ENCODE measurements at regions not wholly inside any gene's neighbourhood (a gene's known extent, or its start where the extent isn't known, plus 50 kb on each side); places are given as distances from the start of the nearest gene placed in this dataset.

GRCh38 chr14:82635915-82636314, 1102.3 kb upstream of the SEL1L start:
- H3K27ac ChIP-seq (ENCODE audit: low read depth, low read length, poor library complexity, severe bottlenecking) = no peak overlapping the region

GRCh38 chr14:82636426-82636825, 1102.8 kb upstream of the SEL1L start:
- Histone ChIP-seq H3K79me2 (ENCODE audit: insufficient read depth, low read length) (no peaks in the 10 kb centered on the region), H3K4me1 (ENCODE audit: insufficient read depth, low read length, severe bottlenecking) (no peaks in the 10 kb centered on the region), H3K27ac (ENCODE audit: low read depth, low read length, poor library complexity, severe bottlenecking) (no peak overlapping the region), H2AFZ (ENCODE audit: low read length) (no peak overlapping the region), H3K27me3 (ENCODE audit: insufficient read depth, low read length) (no peaks in the 10 kb centered on the region), H4K20me1 (ENCODE audit: insufficient read depth, low read length) (no peaks in the 10 kb centered on the region), H3K9me3 (ENCODE audit: low read length) (no peaks in the 10 kb centered on the region), H3K9ac (ENCODE audit: low read length) (no peak overlapping the region), H3K9me2 (ENCODE audit: low read depth, low read length) (no peaks in the 10 kb centered on the region), H3F3A (ENCODE audit: insufficient read depth, low read length) (no peaks in the 10 kb centered on the region), H3K36me3 (ENCODE audit: insufficient read depth, low read length) (no peaks in the 10 kb centered on the region), H3K4me2 (ENCODE audit: low read length) (no peak overlapping the region), H3K4me3 (ENCODE audit: low read depth, low read length, poor library complexity, severe bottlenecking) (no peak overlapping the region)
- TF ChIP-seq EZH2 (IDR thresholded peaks at IDR 0.05; ENCODE audit: borderline replicate concordance, low read length) = no peak
- no peak for TF ChIP-seq CTCF (IDR thresholded peaks at IDR 0.05; ENCODE audit: low read length)

More at GRCh38 chr14:82635915-82636314, 1102.3 kb upstream of the SEL1L start:
- Histone ChIP-seq H3K79me2 (ENCODE audit: insufficient read depth, low read length) (no peaks in the 10 kb centered on the region), H3K4me1 (ENCODE audit: insufficient read depth, low read length, severe bottlenecking) (no peaks in the 10 kb centered on the region), H3K4me3 (ENCODE audit: low read depth, low read length, poor library complexity, severe bottlenecking) (no peak overlapping the region), H4K20me1 (ENCODE audit: insufficient read depth, low read length) (no peaks in the 10 kb centered on the region), H3K4me2 (ENCODE audit: low read length) (no peak overlapping the region), H3K9me2 (ENCODE audit: low read depth, low read length) (no peaks in the 10 kb centered on the region), H3K27me3 (ENCODE audit: insufficient read depth, low read length) (no peaks in the 10 kb centered on the region), H3F3A (ENCODE audit: insufficient read depth, low read length) (no peaks in the 10 kb centered on the region), H3K9ac (ENCODE audit: low read length) (no peak overlapping the region), H2AFZ (ENCODE audit: low read length) (no peak overlapping the region), H3K9me3 (ENCODE audit: low read length) (no peaks in the 10 kb centered on the region), H3K36me3 (ENCODE audit: insufficient read depth, low read length) (no peaks in the 10 kb centered on the region)
- no peak for TF ChIP-seq CTCF (IDR thresholded peaks at IDR 0.05; ENCODE audit: low read length)

GRCh38 chr14:82641050-82641540, 1107.4 kb upstream of the SEL1L start:
- no peaks in the 10 kb centered on the region for H3F3A ChIP-seq (ENCODE audit: insufficient read depth, low read length)
- no peaks in the 10 kb centered on the region for H4K20me1 ChIP-seq (ENCODE audit: insufficient read depth, low read length)
- H3K36me3 ChIP-seq (ENCODE audit: insufficient read depth, low read length) = no peaks in the 10 kb centered on the region
- H3K9ac ChIP-seq (ENCODE audit: low read length) = no peak overlapping the region
- no peak overlapping the region for H3K4me2 ChIP-seq (ENCODE audit: low read length)
- no peaks in the 10 kb centered on the region for H3K9me3 ChIP-seq (ENCODE audit: low read length)
- H3K9me2 ChIP-seq (ENCODE audit: low read depth, low read length) = no peaks in the 10 kb centered on the region
- no peak overlapping the region for H3K4me3 ChIP-seq (ENCODE audit: low read depth, low read length, poor library complexity, severe bottlenecking)
- no peak overlapping the region for H3K27ac ChIP-seq (ENCODE audit: low read depth, low read length, poor library complexity, severe bottlenecking)
- TF ChIP-seq EZH2 (IDR thresholded peaks at IDR 0.05; ENCODE audit: borderline replicate concordance, low read length) (no peak), CTCF (IDR thresholded peaks at IDR 0.05; ENCODE audit: low read length) (no peak)
- H3K79me2 ChIP-seq (ENCODE audit: insufficient read depth, low read length) = no peaks in the 10 kb centered on the region
- no peaks in the 10 kb centered on the region for H3K27me3 ChIP-seq (ENCODE audit: insufficient read depth, low read length)
- no peak overlapping the region for H2AFZ ChIP-seq (ENCODE audit: low read length)
- no peaks in the 10 kb centered on the region for H3K4me1 ChIP-seq (ENCODE audit: insufficient read depth, low read length, severe bottlenecking)
